HFF-Myc (cell line): ENCODE measurements at regions not wholly inside any gene's neighbourhood (a gene's known extent, or its start where the extent isn't known, plus 50 kb on each side); places are given as distances from the start of the nearest gene placed in this dataset.
A peak's percentile ranks its signal among the peaks of the same experiment; 100 is the strongest.

Experiments used
- DNase-seq: peaks from one replicate; pipeline ENCODE4 v3.0.0-alpha.2; 2011; ENCODE audit warnings: low read depth; ENCODE audit errors: extremely low read depth
- H3K4me3 ChIP-seq: replicated peaks from 2 replicates; pipeline ENCODE4 v1.5.1; 2011; ENCODE audit warnings: low read depth, mild to moderate bottlenecking, control low read depth, low read length
- TF ChIP-seq, protein P1 (sequence below): IDR thresholded peaks from 2 replicates; pipeline ENCODE4 v1.5.1; 2012; ENCODE audit warnings: mild to moderate bottlenecking, low read depth, low read length, control low read depth; ENCODE audit errors: missing control alignments

DNA sequence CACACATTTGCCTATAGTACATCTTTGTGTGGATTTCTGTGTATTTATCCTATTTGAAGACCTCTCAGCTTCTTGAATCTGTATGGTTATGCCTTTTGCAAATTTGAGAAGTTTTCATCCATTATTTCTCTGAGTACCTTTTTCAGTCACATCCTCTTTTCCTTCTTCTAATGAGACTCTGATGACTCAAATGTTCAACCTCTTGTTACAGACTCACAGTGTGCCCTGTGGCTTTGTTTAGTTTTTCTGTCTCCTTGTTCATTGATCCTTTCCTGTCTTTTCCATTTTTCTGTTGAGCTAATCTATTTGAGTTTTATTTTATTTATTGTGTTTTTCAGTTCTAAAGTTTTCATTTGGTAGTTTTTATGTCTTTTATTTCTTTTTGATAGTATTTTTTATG, 87.0 kb upstream of the LRP1B start:
- TF ChIP-seq, protein P1, sequence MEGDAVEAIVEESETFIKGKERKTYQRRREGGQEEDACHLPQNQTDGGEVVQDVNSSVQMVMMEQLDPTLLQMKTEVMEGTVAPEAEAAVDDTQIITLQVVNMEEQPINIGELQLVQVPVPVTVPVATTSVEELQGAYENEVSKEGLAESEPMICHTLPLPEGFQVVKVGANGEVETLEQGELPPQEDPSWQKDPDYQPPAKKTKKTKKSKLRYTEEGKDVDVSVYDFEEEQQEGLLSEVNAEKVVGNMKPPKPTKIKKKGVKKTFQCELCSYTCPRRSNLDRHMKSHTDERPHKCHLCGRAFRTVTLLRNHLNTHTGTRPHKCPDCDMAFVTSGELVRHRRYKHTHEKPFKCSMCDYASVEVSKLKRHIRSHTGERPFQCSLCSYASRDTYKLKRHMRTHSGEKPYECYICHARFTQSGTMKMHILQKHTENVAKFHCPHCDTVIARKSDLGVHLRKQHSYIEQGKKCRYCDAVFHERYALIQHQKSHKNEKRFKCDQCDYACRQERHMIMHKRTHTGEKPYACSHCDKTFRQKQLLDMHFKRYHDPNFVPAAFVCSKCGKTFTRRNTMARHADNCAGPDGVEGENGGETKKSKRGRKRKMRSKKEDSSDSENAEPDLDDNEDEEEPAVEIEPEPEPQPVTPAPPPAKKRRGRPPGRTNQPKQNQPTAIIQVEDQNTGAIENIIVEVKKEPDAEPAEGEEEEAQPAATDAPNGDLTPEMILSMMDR, result no peak
- no peak for DNase-seq
- H3K4me3 ChIP-seq, result no peak overlapping the region

- H3K4me3 ChIP-seq, result no peak overlapping the region
- DNase-seq, result no peak
- TF ChIP-seq, protein P1, result no peak
Observed at GRCh38 chr2:142200062-142200461, 69.2 kb upstream of the LRP1B start.

DNA sequence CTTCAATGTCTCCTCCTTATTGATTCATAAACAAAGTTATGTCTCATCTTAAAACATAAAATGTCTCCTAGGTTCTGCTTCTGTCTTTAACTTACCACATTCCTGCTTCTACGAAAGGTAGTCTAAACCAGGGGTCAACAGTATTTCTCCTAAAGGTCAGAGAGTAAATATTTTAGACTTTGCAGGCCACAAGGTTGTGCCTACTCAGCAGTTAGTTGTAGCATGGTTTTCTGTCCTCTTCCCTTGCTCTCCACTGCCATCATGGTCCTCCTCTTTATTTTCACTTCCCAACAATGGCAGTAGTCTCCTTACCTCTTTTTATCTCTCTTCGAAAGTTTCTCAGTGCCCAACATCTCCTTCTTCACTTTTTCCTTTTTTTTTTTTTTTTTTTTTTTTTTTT, 68.3 kb upstream of the LRP1B start:
- no peak overlapping the region for H3K4me3 ChIP-seq
- no peak for DNase-seq
- TF ChIP-seq, protein P1, result no peak

GRCh38 chr2:142190805-142191204, 60.0 kb upstream of the LRP1B start:
- no peak overlapping the region for H3K4me3 ChIP-seq
- DNase-seq, result no peak
- TF ChIP-seq, protein P1, result no peak

DNA sequence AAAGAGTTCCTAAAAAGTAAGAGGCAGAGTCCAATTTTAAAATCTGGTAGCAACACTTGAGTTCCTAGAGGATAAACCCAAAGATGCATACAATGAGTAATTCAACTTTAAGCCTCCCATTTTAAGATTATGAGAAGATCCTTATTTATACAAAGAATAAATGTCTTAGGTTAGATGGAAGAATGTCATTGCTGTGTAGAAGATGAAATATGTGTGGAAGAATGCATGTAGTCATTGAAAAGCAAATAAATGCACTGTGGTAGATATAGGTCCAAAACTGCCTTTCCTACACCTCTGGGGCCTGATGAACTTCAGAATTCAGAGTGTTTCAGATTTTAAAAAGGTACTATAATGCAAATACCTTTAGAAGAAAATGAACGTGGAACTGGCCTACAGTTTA, 58.7 kb upstream of the LRP1B start:
- TF ChIP-seq, protein P1, result no peak
- DNase-seq, result no peak
- H3K4me3 ChIP-seq, result no peak overlapping the region

DNA sequence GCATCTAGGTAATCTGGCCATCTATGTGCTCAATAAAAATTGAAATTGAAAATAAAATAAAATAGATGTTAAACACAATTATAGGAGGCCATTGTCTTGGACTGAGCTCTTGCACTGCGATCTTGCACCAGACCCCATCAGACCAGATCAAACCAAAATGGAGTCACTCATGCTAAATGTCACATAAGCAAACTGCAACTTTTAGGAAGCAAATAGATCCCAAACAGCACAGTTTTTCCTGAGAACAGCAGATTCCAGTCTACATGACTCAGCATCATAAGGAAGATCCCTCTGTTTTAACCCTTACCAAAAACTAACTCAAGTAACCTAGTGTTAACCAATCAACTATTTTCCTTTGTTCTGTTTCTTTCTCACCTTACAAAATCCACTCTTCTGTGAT, 57.7 kb upstream of the LRP1B start:
- H3K4me3 ChIP-seq, result no peak overlapping the region
- no peak for DNase-seq
- TF ChIP-seq, protein P1, result no peak

- no peak overlapping the region for H3K4me3 ChIP-seq
- TF ChIP-seq, protein P1, result peak; percentile 86
- no peak for DNase-seq
Observed at GRCh38 chr2:142180820-142181533, 50.2 kb upstream of the LRP1B start.
